Mammary epithelial cell (primary cell): ENCODE measurements at regions not wholly inside any gene's neighbourhood (a gene's known extent, or its start where the extent isn't known, plus 50 kb on each side); places are given as distances from the start of the nearest gene placed in this dataset.

Experiments
- CTCF ChIP-seq, 2 donors: IDR thresholded peaks in 1 of 2; conservative IDR thresholded peaks in 1 of 2; 2 replicates each; pipeline ENCODE4 v1.5.1; 2011 to 2012; ENCODE audit warnings: inconsistent platforms in 2 of 2, low read length in 2 of 2, mild to moderate bottlenecking in 2 of 2, control low read depth in 1 of 2, low read depth in 1 of 2; ENCODE audit not compliant: insufficient read depth in 1 of 2; ENCODE audit errors: extremely low read depth in 1 of 2
- EZH2 ChIP-seq: IDR thresholded peaks from 2 replicates; pipeline ENCODE4 v1.6.1; 2012; ENCODE audit warnings: low read length, inconsistent platforms, borderline replicate concordance

- no peak for TF ChIP-seq CTCF (conservative IDR thresholded peaks at IDR 0.05 in 1 of 2, IDR thresholded peaks at IDR 0.05 in 1 of 2; ENCODE audit: extremely low read depth in 1 of 2, insufficient read depth in 1 of 2, low read depth in 1 of 2, low read length in 2 of 2)
- TF ChIP-seq EZH2: no peak
Observed at GRCh38 chr5:112514111-112514510, 95.0 kb upstream of the EPB41L4A start.
